ENCODE measurements at regions not wholly inside any gene's neighbourhood (a gene's known extent, or its start where the extent isn't known, plus 50 kb on each side); places are given as distances from the start of the nearest gene placed in this dataset.

DNA sequence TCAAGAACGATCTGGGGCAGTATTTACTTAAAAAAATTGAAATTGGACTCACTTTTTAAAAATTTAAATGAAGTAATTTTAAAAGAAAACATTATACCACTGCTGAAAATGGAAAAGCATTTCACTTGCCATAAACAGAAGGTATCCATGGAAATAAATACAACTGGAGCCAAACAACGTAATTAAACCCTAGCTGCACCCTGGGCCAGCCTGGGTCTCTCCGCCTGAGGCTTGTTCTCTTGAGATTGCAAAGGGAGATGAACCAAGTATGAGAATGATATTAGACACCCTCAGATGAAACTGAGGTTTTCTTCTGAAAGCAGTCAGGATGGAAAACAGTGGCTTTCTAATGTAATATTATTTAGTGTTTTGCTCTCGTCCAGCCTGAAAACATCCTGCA, 264.4 kb downstream of the KCNE4 start:
- TF ChIP-seq SUZ12 (IDR thresholded peaks at IDR 0.05): no peak
- TF ChIP-seq BHLHE40 (IDR thresholded peaks at IDR 0.05; ENCODE audit: borderline replicate concordance): no peak
- TF ChIP-seq, protein P1, sequence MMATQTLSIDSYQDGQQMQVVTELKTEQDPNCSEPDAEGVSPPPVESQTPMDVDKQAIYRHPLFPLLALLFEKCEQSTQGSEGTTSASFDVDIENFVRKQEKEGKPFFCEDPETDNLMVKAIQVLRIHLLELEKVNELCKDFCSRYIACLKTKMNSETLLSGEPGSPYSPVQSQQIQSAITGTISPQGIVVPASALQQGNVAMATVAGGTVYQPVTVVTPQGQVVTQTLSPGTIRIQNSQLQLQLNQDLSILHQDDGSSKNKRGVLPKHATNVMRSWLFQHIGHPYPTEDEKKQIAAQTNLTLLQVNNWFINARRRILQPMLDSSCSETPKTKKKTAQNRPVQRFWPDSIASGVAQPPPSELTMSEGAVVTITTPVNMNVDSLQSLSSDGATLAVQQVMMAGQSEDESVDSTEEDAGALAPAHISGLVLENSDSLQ (IDR thresholded peaks at IDR 0.05): no peak
- TF ChIP-seq FOXA1 (IDR thresholded peaks at IDR 0.05): no peak
- TF ChIP-seq ZNF384 (IDR thresholded peaks at IDR 0.05): no peak
- no peak for TF ChIP-seq FOXM1 (IDR thresholded peaks at IDR 0.05; ENCODE audit: borderline replicate concordance)
- TF ChIP-seq HDGF (IDR thresholded peaks at IDR 0.05; ENCODE audit: borderline replicate concordance): no peak
- TF ChIP-seq LEF1 (IDR thresholded peaks at IDR 0.05; ENCODE audit: borderline replicate concordance): no peak
- TF ChIP-seq SP1 (IDR thresholded peaks at IDR 0.05): no peak
- no peak for TF ChIP-seq TARDBP (IDR thresholded peaks at IDR 0.05)
- no peak for TF ChIP-seq CTBP1 (IDR thresholded peaks at IDR 0.05; ENCODE audit: borderline replicate concordance)
- no peak for TF ChIP-seq ELF4 (IDR thresholded peaks at IDR 0.05)
- no peak for TF ChIP-seq NFRKB (IDR thresholded peaks at IDR 0.05)

All from HEK293T (cell line).